ENCODE measurements at regions not wholly inside any gene's neighbourhood (a gene's known extent, or its start where the extent isn't known, plus 50 kb on each side); places are given as distances from the start of the nearest gene placed in this dataset.
"Not testable (repeated sequence)": the region's sequence is repeated elsewhere in the genome, so short reads cannot be mapped to it uniquely, and the experiment has no call there.

- TF ChIP-seq, protein P1, sequence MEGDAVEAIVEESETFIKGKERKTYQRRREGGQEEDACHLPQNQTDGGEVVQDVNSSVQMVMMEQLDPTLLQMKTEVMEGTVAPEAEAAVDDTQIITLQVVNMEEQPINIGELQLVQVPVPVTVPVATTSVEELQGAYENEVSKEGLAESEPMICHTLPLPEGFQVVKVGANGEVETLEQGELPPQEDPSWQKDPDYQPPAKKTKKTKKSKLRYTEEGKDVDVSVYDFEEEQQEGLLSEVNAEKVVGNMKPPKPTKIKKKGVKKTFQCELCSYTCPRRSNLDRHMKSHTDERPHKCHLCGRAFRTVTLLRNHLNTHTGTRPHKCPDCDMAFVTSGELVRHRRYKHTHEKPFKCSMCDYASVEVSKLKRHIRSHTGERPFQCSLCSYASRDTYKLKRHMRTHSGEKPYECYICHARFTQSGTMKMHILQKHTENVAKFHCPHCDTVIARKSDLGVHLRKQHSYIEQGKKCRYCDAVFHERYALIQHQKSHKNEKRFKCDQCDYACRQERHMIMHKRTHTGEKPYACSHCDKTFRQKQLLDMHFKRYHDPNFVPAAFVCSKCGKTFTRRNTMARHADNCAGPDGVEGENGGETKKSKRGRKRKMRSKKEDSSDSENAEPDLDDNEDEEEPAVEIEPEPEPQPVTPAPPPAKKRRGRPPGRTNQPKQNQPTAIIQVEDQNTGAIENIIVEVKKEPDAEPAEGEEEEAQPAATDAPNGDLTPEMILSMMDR (IDR thresholded peaks at IDR 0.05; ENCODE audit: insufficient read depth, low read length): not testable (repeated sequence)
- not testable (repeated sequence) for TF ChIP-seq GABPA (IDR thresholded peaks at IDR 0.05; ENCODE audit: low read depth); SPI1 (IDR thresholded peaks at IDR 0.05; ENCODE audit: borderline replicate concordance, low read depth); POLR2AphosphoS5 (IDR thresholded peaks at IDR 0.05; ENCODE audit: low read depth)
- TF ChIP-seq, protein P2, sequence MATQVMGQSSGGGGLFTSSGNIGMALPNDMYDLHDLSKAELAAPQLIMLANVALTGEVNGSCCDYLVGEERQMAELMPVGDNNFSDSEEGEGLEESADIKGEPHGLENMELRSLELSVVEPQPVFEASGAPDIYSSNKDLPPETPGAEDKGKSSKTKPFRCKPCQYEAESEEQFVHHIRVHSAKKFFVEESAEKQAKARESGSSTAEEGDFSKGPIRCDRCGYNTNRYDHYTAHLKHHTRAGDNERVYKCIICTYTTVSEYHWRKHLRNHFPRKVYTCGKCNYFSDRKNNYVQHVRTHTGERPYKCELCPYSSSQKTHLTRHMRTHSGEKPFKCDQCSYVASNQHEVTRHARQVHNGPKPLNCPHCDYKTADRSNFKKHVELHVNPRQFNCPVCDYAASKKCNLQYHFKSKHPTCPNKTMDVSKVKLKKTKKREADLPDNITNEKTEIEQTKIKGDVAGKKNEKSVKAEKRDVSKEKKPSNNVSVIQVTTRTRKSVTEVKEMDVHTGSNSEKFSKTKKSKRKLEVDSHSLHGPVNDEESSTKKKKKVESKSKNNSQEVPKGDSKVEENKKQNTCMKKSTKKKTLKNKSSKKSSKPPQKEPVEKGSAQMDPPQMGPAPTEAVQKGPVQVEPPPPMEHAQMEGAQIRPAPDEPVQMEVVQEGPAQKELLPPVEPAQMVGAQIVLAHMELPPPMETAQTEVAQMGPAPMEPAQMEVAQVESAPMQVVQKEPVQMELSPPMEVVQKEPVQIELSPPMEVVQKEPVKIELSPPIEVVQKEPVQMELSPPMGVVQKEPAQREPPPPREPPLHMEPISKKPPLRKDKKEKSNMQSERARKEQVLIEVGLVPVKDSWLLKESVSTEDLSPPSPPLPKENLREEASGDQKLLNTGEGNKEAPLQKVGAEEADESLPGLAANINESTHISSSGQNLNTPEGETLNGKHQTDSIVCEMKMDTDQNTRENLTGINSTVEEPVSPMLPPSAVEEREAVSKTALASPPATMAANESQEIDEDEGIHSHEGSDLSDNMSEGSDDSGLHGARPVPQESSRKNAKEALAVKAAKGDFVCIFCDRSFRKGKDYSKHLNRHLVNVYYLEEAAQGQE (IDR thresholded peaks at IDR 0.05; ENCODE audit: insufficient replicate concordance, low read depth): not testable (repeated sequence)
Measured at GRCh38 chr14:30409508-30410015, 149.4 kb upstream of the G2E3 start.

Measured in HL-60 (cell line).